Loucy (cell line): ENCODE measurements at regions not wholly inside any gene's neighbourhood (a gene's known extent, or its start where the extent isn't known, plus 50 kb on each side); places are given as distances from the start of the nearest gene placed in this dataset.

Experiments
- EZH2phosphoT487 ChIP-seq: fragments of 200-600 bp; IDR thresholded peaks from 2 replicates; pipeline ENCODE4 v1.6.1; 2018; ENCODE audit warnings: antibody characterized with exemption, mild to moderate bottlenecking, moderate library complexity, borderline replicate concordance
- TF ChIP-seq, protein P1 (sequence below): fragments of 200-600 bp; sonication (generic); conservative IDR thresholded peaks from 2 replicates; pipeline ENCODE4 v1.5.1; 2014; ENCODE audit warnings: mild to moderate bottlenecking, antibody characterized with exemption, low read length

GRCh38 chr1:83104558-83104957 is 894.4 kb downstream of the TTLL7 start:
- TF ChIP-seq, protein P1, sequence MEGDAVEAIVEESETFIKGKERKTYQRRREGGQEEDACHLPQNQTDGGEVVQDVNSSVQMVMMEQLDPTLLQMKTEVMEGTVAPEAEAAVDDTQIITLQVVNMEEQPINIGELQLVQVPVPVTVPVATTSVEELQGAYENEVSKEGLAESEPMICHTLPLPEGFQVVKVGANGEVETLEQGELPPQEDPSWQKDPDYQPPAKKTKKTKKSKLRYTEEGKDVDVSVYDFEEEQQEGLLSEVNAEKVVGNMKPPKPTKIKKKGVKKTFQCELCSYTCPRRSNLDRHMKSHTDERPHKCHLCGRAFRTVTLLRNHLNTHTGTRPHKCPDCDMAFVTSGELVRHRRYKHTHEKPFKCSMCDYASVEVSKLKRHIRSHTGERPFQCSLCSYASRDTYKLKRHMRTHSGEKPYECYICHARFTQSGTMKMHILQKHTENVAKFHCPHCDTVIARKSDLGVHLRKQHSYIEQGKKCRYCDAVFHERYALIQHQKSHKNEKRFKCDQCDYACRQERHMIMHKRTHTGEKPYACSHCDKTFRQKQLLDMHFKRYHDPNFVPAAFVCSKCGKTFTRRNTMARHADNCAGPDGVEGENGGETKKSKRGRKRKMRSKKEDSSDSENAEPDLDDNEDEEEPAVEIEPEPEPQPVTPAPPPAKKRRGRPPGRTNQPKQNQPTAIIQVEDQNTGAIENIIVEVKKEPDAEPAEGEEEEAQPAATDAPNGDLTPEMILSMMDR: no peak
- TF ChIP-seq EZH2phosphoT487: no peak
